ENCODE measurements at regions not wholly inside any gene's neighbourhood (a gene's known extent, or its start where the extent isn't known, plus 50 kb on each side); places are given as distances from the start of the nearest gene placed in this dataset.
"Not testable (repeated sequence)": the region's sequence is repeated elsewhere in the genome, so short reads cannot be mapped to it uniquely, and the experiment has no call there.

DNA sequence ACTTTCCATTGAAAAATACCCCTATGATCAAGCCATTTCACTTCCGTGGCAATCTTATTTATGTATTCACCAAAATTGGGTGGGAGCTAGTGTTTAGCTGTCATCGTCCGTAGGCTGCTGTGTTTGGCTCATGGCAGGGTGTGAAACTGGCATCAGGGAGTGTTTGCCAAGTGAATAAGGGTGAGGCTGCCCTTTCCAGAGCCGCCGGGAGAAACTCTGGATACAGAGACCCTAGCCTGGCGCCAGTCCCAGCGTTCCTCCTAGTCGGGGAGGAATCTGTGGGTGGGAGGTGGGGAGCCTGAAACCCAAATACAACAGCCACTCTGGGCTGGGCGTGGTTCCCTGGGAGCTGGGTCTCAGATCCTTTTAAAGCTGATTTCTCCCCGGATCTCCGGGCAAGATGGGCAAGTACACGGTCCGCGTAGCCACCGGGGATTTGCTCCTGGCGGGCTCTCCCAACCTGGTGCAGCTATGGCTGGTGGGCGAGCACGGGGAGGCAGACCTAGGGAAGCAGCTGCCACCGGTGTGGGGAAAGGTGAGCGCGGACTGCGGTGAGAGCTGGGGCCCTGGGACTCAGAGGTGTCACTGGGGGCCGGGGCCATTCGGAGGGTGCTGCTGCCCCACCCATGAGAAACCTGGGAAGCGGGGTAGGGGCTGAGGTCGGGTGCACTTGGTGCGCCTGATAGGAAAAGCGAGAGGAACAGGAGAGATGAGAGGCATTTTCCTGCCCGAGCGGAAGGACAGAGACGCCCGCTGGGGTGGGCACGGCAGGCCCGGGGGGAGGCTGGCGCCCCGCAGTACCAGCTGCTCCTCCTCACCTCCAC, 62.1 kb upstream of the TEKT1 start:
- FAIRE-seq: no peak

DNA sequence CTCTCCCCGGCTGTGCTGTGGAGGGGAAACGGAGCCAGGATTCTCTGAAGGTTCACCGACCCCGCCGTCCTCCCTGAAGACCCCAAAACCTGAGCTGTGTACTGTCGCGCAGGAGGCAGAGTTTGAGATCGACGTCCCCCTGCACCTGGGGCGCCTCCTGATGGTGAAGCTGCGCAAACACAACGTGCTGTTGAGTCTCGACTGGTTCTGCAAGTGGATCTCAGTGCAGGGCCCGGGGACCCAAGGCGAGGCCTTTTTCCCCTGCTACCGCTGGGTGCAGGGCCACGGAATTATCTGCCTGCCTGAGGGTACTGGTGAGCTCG, 62.6 kb upstream of the TEKT1 start:
- no peak for FAIRE-seq

GRCh38 chr17:6901086-6901485, 69.6 kb upstream of the TEKT1 start:
- FAIRE-seq: no peak

GRCh38 chr17:6903326-6903900, 71.9 kb upstream of the TEKT1 start:
- FAIRE-seq: no peak

- no peak for FAIRE-seq
Measured at GRCh38 chr17:6908807-6909206, 77.3 kb upstream of the TEKT1 start.

- FAIRE-seq: no peak
Measured at GRCh38 chr17:6910987-6911603, 79.6 kb upstream of the TEKT1 start.

DNA sequence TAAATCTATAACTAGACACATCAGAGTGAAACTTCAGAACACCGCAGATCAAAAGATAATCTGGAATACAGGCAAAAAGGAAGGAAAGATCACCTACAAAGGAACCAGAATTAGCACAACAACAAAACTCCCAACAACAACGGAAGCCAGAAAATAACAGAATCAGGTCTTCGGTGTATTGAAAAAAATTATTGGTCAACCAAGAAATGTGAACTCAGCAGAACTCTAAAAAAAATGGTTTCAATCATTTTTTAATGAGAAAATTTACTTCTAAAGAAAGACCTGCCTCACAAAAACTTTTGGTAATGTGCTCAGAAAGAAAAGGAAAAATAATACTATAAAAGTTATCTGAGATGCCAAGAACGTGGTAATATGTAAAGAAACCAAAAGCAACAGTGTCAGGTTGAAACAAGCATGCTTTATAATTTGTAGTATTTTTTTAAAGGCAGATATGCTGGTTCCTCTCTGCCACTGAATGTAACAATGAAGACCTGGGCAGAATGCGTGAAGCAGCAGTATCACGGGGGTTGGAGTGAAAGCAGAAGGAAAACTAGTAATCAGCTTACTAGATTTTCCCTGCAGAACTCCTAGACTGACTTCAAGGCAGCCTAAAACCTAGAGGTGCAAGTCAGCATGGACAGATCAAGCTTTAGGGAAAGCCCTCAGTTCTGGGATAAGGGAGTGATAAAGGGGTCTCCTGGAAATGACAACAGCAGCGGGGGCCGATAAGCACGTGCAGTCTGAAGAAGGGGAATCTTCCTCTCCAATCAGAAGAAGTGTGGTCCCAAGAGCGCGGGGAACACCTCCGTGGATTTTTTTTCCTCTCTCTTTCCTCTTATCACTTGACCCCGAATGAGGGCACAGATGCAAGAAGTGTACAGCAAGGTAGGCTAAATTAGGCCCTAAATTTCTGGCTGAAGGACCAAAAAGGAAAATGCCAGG, 80.9 kb upstream of the TEKT1 start:
- FAIRE-seq: no peak

GRCh38 chr17:6913608-6914443, 82.0 kb upstream of the ALOX12 start:
- FAIRE-seq: no peak

DNA sequence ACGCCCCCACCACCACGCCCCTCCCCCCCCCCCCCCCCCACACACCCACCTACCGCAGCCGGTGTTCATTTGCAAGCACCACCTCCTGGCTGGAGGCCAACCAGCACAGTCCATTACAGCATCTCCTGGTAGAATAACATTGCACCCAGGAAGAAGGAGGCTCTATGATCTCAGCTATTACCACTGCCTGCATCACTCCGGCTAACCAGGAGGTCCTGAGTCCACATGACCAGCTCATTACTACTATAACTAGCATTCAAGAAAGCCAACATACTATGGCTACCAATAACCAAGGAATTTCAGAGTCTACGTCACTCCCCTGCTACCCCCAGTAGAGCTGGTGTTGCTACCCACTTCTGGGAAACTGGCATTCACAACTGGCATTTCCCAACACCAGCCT, 81.1 kb upstream of the ALOX12 start:
- no peak for FAIRE-seq

GRCh38 chr17:6915620-6916019, 80.2 kb upstream of the ALOX12 start:
- no peak for FAIRE-seq

DNA sequence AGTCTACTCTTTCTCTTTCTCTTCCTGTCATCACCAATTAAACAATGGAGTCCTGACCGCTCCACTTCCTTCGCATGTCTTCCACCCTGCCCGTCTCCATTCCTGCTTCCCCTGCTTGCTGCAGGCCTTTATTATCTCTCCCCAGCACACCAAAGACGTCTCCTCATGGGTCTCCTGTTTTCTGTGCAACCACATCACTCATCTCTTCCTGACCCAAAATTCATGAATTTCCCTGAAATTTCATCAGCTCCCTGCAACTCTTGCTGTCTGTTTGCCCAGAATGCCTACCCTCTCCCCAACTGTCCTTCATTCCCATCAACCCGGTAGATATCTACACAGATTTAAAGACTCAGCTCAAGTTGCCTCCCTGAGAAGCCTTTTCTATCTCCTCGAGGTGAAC, 76.7 kb upstream of the ALOX12 start:
- FAIRE-seq: no peak

- FAIRE-seq: no peak
Measured at GRCh38 chr17:6923385-6923784, 72.5 kb upstream of the ALOX12 start.

- FAIRE-seq: no peak
Measured at GRCh38 chr17:6924208-6924607, 71.6 kb upstream of the ALOX12 start.

- FAIRE-seq: no peak
Measured at GRCh38 chr17:6926667-6927066, 69.2 kb upstream of the ALOX12 start.

DNA sequence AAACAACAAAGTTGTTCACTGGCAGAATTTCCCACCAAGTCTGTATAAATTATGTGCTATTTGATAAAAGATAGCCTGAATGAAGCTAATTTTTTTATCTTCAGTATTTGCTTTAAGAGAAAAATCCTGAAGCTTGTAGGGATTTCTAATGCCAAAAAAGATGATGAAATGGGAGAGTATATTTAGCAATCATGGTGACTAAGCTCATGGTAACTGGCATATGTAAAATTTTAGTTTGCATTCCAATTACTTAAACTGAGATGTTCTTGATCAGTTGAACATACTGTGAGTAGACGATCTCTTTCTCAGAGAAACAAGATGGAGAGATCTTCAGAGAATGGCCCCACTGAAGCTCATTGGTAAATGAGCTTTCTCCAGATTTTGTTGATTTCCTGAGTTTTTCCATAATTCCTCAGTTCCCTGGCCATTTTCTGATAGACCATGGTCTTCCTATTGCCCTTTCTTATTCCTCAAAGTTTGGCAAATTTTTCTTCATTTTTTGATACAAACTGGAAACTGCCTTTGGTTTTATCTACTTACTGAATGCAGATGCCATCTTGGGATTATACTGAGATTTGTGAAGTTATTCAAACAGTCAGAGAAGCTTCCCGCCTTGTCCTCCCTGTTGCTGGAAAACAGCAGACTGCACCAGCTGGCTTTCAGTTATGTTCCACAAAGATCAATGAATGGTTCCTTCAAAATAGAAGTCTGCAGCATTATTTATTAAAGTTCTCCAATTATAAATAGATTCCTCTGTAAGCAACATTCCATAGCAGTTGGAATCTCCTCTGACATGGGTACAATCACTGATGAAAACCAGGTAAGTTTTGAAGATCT, 68.3 kb upstream of the ALOX12 start:
- FAIRE-seq: peak; percentile 78

- FAIRE-seq: no peak
Measured at GRCh38 chr17:6928193-6928592, 67.7 kb upstream of the ALOX12 start.

DNA sequence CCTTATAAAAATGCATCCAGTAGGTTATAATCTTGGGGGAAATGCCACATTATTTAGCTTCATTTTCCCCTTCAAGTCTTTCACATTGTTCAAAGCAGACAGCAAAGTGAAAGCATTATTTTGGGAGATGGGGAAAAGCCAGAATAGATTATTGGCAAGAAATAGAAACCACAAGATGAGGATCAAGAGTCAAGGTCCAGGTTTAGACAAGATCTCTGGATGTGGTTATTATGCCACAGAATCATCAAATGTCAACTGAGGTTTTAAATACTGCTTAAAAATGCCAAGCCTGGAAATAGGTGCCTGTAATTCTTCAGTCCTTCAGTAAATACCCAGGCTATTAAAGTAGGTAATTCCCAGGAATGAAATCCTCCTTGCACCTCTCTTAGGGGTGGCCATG, 65.1 kb upstream of the ALOX12 start:
- FAIRE-seq: no peak

GRCh38 chr17:6934544-6934943, 61.3 kb upstream of the ALOX12 start:
- not testable (repeated sequence) for FAIRE-seq

DNA sequence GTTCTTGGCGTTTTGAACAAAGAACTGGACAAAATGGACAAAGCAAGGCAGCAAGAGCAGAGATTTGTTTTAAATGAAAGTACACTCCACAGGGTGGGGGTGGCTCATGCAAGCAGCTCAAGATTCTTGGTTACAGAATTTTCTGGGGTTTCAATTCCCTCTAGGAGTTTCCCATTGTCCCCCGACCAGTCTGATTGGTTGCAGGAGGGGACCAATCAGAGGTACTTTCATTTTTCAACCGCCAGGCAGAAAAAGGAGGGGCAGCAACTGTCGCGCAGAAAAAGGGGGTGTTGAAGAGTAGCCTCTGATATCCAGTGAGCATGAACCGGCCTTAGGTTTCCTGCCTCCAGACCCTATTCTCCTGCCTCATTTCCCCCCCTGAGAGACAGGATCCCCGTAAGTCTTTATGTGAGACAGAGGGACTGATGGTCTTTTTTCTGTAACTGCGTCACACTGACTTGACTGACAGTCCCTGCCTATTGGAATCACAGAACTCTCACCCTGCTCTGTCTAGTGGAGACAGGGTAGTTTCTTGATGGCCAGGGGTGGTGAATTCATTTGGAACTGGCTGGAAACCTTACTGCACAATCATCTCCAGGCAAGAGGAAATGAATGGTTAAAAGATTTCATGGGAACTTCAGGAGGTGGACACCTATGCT, 59.4 kb upstream of the ALOX12 start:
- no peak for FAIRE-seq

DNA sequence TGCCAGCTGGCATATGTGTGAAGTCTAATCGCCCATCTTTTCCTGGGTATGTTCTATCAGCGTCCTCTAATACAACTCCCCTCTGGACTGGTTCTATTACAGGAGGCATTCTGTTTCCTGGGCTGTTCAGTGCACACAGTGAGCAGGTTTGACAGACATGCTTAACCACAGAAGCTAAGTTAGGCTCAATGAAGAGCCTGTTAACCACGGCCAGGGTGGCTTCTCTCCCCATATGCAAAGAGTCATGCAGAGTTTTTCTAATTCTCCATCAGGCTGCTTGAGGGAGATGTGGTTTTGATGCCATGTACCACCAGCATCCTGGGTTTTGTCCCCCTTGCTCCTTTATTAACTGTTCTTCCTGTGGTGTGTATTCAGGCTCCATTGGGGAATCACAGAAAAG, 57.2 kb upstream of the ALOX12 start:
- no peak for FAIRE-seq

DNA sequence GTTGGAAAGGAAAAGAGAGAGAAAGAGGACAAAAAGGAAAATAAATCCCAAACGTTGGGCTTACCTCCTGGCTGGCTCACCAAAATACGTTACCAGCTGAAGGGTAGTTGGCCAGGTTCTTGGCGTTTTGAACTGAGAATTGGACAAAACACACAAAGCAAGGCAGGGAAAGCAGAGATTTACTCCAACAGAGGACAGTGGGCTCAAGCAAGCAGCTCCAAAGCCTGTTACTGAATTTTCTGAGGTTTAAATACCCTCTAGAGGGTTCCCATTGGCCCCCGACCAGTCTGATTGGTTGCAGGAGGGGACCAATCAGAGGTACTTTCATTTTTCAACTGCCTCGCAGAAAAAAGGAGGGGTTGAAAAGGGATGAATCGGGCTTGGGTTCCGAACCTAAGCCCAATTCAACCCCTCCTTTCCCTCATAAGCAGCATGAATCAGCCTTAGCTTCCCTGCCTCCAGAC, 55.6 kb upstream of the ALOX12 start:
- FAIRE-seq: no peak
